Thyroid gland (tissue), 4 donors: ENCODE measurements at regions not wholly inside any gene's neighbourhood (a gene's known extent, or its start where the extent isn't known, plus 50 kb on each side); places are given as distances from the start of the nearest gene placed in this dataset.

Source experiments
- CTCF ChIP-seq, 6 experiments: fragments of 200-600 bp in 3 of 6; fragments of 450-650 bp in 3 of 6; sonication (generic) in 3 of 6; IDR thresholded peaks; one replicate each; pipeline ENCODE4 v1.5.1; 2016 to 2019; ENCODE audit warnings: antibody characterized with exemption in 6 of 6, mild to moderate bottlenecking in 2 of 6, inconsistent platforms in 1 of 6, moderate library complexity in 1 of 6
- POLR2A ChIP-seq, 2 donors: fragments of 450-650 bp; IDR thresholded peaks; one replicate each; pipeline ENCODE4 v1.6.1; 2017; ENCODE audit warnings: antibody characterized with exemption in 2 of 2, mild to moderate bottlenecking in 2 of 2, moderate library complexity in 1 of 2

GRCh38 chr10:84693006-84693405 is 364.6 kb downstream of the CCSER2 start:
- TF ChIP-seq POLR2A (IDR thresholded peaks at IDR 0.05) (no peak), CTCF (IDR thresholded peaks at IDR 0.05) (no peak)
